NCI-H1436 treated with DMSO at 0.1 percent for 48 hours (cell line): ENCODE measurements at regions not wholly inside any gene's neighbourhood (a gene's known extent, or its start where the extent isn't known, plus 50 kb on each side); places are given as distances from the start of the nearest gene placed in this dataset.
"Not testable (repeated sequence)": the region's sequence is repeated elsewhere in the genome, so short reads cannot be mapped to it uniquely, and the experiment has no call there.

Experiments used
- DNase-seq: peaks from one replicate; lab custom pipeline; 2025; lab: John Stamatoyannopoulos, UW

DNA sequence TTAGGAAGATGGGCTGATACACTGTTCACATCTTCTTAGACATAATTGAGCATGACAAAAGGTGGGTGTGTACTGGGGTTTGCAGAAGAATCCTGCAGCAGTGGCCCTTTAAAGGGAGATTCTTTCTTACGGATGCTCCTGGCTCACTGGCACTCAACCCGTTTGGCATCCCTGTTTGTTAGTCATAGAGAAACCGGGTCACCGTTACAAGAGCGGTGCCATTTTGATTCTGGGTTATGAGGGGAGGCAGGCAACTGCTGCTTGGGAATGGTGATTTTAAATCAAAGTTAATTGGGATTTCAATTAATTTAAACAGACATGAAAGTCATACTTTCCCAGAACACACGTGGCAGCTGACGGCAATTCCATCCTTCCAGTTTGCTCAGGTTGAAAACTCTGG lies 245.8 kb downstream of the AACS start:
- DNase-seq: no peak

GRCh38 chr12:125312471-125312870 lies 247.2 kb downstream of the AACS start:
- no peak for DNase-seq

GRCh38 chr12:125314051-125314755 lies 249.0 kb downstream of the AACS start:
- DNase-seq: no peak

DNA sequence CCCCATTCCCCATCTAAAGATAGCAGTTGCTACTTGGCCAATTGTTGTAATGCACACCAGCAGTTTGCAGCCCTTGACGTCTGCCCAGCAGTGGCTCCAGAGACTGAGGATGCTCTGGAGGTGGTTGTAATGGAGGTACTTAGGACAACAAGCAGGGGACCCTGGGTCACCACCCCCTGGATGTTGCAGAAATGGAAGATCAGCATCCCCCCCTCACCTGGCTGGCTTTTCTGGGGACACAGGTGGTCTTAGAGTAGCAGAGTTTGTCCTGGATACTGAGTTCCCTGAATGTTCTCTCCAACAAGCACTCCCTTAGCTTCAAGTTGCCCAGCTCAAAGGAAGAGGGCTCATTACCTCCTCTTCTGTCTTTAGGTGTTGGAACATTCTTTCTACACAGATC lies 250.5 kb downstream of the AACS start:
- DNase-seq: no peak

DNA sequence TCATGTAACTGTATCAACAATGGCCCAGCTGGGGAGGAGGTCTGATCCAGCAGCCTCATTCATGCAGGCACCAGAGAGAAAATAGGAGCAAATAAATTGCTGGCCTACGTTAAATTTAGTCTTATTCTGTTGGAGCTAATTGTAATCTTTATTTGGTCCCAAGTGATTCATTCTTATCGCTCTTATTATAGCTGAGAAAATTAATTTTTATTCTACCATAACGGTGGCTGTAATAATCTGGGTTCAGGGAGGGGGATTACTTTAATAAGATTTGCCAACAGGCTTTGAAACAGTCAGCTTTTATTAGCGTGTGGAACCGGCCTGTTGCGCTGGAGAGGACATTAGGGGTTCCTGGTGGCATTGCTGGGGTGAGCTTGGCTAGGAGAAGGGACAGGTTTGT lies 254.9 kb downstream of the AACS start:
- no peak for DNase-seq

GRCh38 chr12:125324861-125325490 lies 259.7 kb downstream of the AACS start:
- DNase-seq: no peak

- no peak for DNase-seq
Measured at GRCh38 chr12:125329239-125330102, 264.2 kb downstream of the AACS start.

- DNase-seq: no peak
Measured at GRCh38 chr12:125330645-125331341, 265.6 kb downstream of the AACS start.

- DNase-seq: no peak
Measured at GRCh38 chr12:125331342-125332052, 266.3 kb downstream of the AACS start.

DNA sequence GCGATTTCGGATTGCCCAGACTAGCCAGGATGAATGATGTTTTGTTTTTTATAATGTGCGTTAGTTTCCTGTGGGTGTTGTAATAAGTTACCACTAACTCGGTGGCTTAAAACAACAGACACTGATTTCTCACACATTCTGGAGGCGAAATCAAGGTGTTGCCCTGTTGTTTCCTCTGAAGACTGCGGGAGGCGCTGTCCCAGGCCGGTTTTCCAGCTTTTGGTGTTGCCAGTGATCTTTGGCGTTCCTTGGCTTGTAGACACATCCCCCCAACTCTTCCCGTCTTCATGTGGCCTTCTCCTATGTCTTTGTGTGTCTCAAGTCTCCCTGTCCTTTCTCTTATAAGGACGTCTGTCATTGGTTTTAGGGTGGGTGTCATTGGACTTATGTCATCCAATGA lies 267.7 kb downstream of the AACS start:
- DNase-seq: no peak

GRCh38 chr12:125336246-125336645 lies 271.0 kb downstream of the AACS start:
- DNase-seq: no peak

- no peak for DNase-seq
Measured at GRCh38 chr12:125340791-125341190, 275.6 kb downstream of the AACS start.

DNA sequence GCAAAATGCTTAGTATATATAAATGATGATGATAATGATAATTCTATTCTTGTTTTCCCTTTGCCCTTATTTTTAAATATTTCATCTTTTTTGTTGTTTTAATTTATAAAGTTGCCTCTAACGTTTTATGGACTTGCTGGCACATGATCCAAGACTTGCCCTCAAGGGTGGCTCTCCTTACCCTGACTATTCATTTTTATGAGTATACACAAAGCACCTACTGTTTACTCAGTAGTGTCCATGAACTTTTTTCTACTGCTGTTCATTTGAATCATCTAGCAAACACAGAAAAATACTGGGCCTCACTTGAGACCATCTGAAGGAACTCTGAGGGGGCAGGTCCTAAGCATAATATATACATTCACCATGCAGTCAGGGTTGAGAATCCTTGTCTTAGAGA lies 276.2 kb downstream of the AACS start:
- DNase-seq: no peak

DNA sequence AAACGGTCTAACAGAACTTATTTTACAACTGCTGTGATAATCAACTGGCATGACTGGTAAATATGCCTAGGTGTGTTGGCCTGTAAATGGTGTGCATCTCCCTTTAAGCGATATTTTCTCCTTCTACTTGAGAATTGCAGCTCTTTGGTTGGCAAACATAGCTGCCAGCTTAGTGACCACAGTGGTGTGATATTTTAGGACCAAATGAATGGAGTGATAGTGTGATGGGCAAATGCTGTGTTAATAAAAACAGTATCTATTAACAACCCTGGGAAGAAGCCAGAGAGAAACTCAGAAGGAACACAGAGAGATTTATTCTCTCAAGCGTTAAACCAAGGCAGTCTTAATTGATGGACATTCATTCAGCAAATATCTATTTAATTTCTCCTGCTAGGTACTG lies 278.4 kb downstream of the AACS start:
- no peak for DNase-seq

- no peak for DNase-seq
Measured at GRCh38 chr12:125346362-125346761, 281.1 kb downstream of the AACS start.

DNA sequence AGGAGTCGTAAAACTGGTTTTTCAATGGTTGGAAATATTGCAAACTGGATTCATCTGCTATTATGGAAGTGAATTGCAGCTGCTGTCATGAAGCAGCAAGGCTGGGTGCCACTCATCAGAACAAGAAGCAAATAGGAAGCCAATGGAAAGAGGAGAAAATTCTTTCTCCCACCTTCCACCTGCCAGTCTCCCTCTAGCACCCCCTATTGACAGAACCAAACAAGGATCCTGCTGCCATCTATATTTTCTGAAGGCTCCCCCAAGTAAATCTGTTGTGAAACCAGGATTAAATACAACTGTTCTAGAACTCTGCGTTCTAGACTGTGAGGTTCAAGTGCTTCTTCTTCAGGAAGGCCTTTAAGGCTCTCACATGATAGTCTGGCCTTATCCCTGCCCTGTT lies 286.6 kb downstream of the AACS start:
- DNase-seq: no peak

DNA sequence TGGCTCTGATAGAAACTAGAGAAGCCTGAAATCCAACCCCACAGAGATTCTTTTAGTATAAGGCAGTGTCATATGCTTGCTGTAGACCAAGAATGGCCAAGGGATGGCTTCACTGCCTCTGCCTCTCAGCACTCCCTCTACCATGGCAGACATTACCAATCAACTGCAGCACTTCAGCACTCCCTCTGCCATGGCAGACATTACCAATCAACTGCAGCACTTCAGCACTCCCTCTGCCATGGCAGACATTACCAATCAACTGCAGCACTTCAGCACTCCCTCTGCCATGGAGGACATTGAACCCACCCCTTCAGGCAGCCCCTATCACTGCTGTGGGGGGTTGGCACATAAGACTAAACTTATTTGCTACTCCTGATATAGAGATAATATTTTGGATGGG lies 287.8 kb downstream of the AACS start:
- DNase-seq: not testable (repeated sequence)

DNA sequence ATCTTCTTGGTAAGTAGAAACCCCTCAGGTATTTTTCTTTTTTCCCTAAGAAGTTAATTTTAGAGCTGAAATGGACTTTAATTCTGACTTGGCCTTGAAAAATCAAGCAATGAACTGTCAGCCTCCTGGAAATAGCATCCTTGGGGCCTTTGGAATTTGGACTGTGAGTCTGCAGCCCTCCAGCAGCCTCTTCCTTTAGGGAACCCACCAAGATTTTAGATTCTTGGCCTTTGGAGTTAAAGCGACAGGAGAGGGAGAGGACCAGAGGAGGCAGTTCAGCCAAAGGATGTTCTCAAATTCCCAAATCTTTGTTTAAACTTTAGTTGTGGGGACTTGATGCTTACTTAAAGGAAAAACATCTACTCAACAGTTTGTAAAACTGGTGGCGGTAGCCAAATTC lies 288.6 kb downstream of the AACS start:
- DNase-seq: no peak

- no peak for DNase-seq
Measured at GRCh38 chr12:125355614-125356013, 290.4 kb downstream of the AACS start.

DNA sequence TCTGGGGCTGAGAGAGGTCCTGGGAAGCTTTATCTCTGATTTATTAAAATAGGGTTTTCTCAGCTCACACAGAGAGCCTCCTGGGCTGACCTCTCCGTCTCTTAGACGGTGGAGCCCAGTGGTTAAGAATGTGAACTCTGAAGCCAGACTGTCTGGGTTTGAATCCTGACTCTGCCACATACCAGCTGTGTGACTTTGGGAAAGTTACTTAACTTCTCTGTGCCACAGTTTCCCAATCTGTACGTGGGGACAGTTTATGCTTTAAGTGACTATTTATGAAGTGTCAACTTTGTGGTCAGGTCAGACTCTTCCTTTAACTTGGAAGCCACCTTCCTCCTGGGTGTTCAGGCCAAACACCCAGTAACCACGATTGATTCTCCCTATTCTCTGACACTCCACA lies 290.9 kb downstream of the AACS start:
- no peak for DNase-seq

- no peak for DNase-seq
Measured at GRCh38 chr12:125357561-125357960, 292.3 kb downstream of the AACS start.

GRCh38 chr12:125360540-125360939 lies 295.3 kb downstream of the AACS start:
- no peak for DNase-seq
